ENCODE measurements at regions not wholly inside any gene's neighbourhood (a gene's known extent, or its start where the extent isn't known, plus 50 kb on each side); places are given as distances from the start of the nearest gene placed in this dataset.

DNA sequence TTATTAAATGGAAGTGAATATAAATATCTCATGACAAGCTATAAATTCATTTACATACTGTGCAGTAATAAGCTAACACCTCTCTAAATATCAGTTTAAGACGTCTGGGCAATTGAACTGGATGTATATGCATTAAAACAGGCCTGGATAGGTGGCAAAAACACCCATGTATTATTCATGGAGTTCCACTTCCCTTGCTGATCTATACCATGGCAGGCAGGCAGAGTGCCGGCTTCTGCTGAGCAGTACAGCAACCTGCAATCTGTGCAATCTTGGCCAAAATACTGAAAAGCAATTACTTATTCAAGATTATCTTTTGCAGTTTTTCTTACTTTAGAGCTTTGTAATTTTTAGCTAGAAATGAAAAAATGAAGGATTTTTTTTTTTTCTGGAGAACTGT, 112.1 kb upstream of the PIEZO2 start:
- no peak for DNase-seq

DNA sequence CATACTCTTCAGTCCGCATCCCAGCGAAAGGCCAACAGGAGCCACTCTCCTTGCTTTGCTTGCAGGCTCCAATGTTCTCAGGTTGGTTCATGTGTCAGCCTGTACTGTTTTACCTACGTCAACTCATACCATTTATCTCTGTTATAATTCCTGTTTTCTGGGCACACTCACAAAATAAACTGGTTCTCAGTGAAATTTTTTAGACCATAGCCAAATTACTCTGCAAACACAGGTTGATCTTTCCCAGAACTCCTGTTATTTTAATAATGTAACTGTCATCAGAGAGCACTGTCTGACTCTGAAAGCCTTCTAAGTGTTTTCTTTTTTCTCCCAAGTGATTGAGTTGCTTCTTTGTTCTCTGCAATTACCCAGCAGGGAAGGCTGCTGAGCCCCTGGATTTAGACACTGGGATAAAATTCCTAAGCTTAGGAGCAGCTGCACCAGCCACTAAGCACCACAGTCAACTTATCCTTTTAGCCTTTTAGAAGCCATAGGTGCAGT, 111.6 kb upstream of the PIEZO2 start:
- DNase-seq = no peak

DNA sequence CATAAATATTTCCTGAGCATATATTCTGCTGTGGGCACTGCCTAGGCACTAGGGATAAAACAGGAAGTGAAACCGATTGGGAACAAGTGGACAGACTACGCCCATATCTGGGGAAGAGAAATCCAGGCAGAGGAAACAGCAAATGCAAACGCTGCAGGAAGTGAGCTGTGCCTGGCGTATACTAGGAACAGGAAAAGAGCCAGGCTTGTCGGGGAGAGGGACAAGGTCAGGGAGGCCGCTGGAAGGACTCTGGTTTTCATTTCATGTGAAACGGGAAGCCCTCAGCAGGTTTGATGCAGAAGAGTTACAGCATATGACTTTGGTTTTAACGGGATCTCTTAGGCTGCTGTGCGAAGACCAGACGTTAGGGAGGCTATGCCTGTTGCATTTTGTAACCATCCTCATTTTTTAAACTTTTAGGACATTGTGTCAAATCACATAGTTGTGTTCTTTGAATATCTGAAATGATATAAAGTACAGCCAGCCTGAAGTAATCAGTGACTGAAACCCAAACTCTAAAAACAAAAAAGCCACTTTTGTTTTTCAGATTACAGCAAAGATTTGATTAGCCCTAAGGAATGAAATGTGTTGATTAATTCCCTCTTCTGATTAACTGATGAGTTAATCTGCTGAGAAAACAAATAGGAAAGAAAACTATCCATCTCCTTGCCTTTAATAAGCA, 110.2 kb upstream of the PIEZO2 start:
- DNase-seq = no peak

DNA sequence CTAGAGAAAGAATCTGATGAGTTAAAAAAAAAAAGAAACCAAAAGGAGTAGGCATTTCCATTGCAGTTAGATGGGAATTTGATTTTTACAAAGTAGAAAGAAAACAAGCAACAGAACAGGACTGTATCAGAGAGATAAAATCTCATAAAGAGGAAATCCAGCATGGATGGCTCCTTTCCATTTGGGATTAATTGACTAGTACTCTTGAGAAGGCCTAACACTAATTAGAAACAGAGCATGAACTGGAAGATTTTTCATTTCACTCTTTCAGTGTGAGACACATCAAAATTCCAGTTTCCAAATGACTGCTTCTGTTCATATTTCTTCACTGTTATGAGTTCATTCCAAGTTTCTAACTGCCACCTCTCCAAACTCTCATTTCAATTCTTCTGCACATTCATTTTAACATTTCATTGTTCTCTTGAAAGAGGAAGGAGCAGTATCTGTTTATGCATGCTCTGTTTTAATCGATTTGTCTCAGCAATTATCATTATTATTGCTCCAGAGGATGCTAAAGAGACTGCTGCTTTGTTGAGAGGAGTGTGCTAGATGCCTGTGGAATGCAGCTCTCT, 108.8 kb upstream of the PIEZO2 start:
- peak; percentile 2 for DNase-seq

DNA sequence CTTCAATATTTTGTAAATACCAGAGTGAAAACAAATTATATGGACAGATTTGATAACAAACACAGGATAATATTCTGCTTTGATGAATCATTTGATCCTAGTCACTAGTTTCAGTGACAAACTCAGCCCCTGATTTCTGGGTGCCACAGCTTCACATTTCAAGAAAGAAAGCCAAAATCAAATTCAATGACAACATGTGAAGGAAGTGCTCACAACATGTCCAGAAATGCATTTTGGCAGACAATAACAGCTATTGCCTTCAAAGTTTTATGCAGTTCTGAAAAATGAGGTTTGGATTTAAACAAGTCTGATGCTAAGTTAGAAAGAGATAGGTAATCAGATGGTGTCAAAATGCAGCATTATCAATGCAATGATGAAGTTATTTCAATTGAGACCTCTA, 106.9 kb upstream of the PIEZO2 start:
- no peak for DNase-seq

DNA sequence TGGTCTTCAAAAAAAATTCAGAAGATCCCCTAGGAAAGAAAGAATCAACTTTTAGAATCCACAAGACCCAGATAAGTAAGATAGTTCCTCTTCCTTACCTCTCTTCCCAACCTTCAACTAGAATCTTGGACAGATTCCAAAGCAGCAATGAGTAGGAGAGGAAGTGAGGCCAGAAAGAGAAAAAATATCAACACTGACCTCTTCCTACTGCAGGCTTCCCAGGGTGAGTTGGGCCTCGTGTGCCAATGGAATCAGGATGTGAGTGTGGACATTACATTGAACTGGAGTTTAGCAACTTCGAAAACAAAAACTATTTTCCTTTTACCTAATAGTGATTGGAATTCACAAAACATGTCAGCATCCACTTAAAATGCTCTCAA, 102.5 kb upstream of the PIEZO2 start:
- DNase-seq = no peak

DNA sequence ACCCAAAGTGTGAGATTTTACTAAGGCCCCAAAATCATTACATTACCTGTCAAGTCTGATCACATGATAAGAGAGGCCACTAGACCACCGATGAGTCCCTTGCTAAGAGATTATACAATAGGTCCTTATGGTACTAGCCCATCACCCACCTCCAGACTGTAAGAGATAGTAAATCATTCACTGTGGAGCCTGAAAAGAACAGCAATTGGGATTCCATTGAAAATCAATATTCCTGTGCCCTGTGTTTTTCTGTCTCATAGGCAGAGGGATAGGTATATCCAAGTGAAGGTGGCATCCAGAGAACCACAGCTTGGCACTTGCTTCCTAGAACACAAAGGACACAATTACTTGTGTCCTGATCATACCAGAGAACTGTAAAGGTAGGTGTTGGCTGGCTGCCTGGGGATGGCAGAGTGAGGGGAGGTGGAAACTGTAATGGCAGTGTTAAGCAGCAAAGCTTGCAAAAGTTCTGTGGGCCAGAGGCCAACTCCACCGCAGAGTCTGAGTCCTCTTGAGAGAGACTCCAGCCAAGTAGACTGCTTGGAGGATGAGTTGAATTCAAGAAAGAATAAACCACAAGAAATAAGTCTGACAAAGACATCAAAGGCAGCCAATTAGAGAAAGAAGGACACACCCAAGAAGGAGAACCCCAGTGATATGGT, 102.0 kb upstream of the PIEZO2 start:
- DNase-seq = no peak

DNA sequence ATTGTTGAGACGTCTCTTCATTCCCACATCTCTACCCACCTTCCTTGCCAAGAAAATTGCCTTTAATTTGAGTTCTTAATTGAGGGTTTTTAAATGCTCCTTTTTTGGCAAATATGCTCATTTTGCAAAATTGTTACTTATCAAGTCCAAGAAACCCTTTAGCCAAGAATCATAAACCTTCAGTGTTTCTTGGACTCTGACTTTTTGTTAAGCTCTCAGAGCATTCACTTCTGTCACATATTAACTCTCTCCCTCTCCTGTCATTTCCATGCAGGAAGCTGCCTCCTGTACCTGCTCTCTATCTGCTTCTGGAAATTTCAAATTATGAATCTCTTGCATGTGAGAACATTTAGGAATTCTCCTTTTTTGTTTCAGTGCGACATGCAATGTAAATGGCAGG, 100.0 kb upstream of the PIEZO2 start:
- no peak for DNase-seq

DNA sequence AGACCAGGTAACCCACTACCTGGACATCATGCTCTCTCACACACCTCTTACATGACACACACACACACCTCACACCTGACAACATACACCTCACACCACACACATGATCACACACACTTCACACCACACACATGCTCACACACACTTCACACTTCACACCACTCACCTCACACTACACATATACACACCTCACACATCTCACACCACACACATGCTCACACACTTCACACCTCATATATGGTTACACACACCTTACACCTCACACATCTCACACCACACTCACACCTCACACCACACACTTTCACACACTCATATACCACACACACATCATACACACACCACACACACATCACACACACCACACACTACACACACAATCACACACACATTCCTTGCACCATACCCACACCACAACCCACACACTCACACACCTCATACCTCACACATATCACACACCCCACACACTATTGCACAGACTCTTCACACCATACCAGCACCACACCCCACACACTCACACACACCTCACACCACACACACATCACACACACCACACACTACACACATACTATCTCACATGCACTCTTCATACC, 98.1 kb upstream of the PIEZO2 start:
- DNase-seq = no peak

DNA sequence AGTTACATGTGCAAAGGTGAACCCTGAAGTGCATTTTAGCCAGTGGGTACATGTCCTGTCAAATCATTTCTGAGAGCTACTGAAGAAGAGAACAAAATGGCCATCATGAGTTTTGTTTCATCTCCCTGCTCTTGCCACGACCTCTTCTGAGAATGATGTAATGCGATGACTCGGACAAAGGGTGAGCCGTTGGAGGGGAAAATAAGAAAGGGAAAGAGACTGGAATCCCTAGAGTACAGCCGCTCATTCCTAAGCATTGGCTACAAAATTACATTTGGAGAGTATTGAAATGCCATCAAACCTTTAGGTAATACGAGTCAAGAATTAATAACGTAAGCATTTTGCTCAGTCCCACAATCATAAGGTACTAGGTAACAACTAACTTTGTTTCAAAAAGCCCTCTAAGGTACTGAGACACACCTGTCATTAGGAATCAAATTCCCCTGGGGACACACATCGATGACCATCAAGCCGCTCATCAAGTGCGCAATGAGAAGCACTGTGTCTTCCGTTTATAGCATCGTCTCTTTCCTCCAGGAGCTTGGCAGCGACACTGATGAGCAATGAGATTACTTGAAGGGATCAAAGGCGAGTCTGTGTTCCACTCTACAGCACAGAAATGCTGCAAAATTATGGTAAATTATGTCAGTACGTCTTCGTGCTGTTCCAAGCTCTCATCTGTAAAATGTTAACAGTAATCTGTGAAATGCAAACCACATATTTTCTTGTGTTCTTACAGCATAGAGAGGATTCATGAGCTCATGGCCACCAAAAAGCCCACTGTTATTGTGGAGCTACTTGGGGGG, 97.3 kb upstream of the PIEZO2 start:
- DNase-seq = no peak

DNA sequence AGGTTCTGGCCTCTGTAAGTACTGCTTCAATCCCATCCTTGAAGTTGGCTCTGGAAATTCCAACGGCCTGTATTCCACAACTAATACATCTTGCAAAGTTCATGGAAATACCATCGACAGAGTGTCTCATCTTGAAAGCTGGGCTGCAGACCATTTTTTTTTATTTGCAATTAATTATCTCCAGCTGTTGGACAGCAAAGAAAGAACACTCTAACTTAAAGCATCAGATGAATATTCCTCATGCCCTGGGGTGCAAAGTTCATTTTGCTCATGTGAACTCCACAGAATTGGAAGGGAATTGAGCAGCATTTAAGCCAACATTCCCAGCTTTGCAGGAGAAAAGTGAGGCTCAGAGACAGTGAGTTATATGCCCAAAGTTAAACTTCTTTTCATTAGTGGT, 96.5 kb upstream of the PIEZO2 start:
- DNase-seq = no peak

DNA sequence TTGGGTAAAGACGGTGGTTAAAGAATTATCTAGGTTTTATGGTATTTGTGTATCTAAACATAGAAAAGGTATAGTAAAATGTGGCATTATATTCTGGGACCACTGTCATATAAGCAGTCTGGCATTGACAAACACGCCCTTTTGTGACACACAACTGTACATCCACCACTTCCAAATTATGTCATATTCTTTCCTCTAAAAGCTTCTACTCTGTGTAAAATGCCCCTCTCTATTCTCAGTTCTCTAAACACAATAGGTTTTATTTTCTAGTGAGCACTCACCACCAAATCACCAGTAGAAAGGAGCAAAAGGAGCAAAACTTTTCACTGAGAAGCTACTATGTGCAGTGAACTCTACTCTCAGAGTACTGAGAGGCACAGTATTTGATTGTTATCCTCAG, 88.1 kb upstream of the PIEZO2 start:
- DNase-seq = no peak

DNA sequence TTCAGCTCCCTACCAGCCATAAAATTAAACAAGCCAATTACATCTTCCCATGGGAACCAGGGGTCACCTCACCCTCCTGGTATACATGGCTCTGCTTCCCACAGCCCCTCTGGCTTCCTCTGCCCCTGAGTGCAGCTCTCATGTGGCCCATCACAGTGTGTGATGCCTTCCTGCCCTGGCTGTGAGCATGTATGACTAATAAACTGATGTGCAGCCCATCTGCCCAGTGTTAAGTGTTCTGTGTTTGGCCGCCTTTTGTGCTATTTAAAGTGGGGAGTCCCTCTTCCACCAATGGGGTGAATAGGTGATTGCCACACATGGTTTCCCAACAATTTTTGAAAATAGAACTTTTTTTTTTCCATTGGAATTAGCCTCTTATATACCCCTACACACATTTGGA, 87.7 kb upstream of the PIEZO2 start:
- DNase-seq = no peak

DNA sequence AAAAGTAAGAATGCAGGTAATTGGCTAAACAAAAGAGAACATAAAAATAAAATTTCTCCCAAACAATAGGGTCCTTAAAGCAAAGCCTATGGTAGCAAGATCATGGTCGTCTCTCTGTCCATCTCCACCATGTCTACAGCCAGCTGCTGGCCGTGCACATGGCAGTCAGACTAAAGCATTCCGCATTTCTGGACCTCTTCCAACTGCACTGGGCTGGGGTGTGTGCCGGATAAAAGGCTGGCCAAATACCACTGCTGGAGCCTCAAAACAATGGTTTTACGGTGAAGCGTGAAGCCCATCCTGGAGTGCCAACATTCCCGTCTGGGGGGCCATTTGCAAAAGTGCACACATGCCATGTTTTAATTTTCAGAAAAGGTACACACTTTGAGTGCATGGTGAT, 74.8 kb upstream of the PIEZO2 start:
- no peak for DNase-seq

DNA sequence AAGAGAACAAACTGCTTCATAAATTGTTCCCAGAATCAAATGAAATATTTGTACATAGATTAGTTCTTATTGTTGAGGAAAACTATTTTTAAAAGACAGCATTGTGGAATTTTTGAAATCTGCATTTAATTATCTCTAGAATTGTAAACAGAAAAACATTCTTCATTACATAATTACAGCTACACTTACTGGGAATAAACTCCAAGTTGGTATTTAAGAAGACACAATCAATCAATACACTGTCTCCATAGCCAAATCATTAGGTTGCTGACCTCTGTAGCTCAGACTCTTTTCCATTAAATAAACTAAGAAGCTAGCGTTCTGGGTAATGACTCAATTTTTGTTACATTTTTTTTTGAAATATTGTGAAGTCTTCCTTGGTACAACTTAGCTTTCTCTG, 70.2 kb upstream of the PIEZO2 start:
- no peak for DNase-seq

DNA sequence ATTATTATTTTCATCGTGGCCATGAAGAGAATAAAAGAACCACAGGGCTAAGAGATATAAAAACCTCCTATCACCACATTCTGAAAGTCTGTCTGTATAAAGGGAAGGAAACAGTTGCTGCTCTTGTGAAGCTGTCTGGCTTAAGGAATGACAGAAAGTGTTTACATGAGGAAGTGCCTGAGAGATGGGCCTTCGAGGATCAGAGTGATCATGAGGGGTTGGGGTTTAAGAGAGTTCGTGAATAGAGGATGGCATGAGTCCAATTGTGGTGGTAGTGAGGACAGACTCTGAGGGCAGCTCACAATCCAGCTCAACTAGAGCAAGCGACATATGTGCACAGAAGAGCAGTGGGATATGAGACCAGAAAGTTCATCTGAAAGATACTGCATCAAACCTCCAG, 65.8 kb upstream of the PIEZO2 start:
- DNase-seq = no peak

DNA sequence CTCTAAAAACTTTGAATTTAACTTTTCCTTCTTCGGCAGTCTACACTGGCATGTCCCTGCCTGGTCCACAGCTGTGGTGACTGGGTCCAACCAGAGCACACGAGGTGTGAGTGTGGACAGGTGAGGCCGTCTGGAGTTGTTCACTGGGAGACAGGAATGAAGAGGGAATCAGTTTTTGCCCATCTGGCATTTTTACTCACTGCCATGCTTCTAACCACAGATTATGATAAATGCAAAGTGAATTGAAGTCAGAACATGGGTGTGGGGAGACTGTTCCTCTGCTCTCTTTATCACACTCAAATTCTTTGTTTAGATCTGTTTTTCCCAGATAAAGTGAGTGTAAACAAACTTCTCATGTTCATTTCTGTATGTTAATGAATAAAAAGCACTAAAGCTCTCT, 54.7 kb upstream of the PIEZO2 start:
- DNase-seq = no peak

DNA sequence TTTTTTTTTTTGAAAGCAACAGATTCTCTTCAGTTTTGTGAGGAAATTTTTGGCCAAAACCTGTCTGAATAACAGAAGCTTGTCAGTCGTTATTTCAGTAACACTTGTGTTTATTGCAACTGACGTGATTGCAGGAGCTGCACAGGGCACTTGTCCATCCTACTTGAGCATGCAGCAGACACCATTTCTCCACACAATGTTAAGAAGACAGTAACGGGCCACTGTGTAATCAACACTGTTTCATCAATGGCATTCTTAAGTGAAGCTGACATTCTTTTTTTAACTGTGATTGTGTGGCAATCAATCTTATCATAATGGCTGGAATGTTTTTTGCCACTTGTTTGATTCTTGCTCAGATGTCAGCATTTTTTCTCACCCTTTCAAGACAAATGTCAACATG, 50.1 kb upstream of the PIEZO2 start:
- no peak for DNase-seq

Data from activated CD4-positive, alpha-beta T cell treated with anti-CD3 and anti-CD28 coated beads, Interleukin-2, amount 50 U/mL, for 16 hours (primary cell).